Osteocyte (in vitro differentiated cells): ENCODE measurements at regions not wholly inside any gene's neighbourhood (a gene's known extent, or its start where the extent isn't known, plus 50 kb on each side); places are given as distances from the start of the nearest gene placed in this dataset.
A peak's percentile ranks its signal among the peaks of the same experiment; 100 is the strongest.

Experiments used
- DNase-seq: peaks from one replicate; pipeline ENCODE4 v3.0.0; 2021; ENCODE audit warnings: mixed read lengths; ENCODE audit not compliant: unreplicated experiment; ENCODE audit errors: extremely low spot score
- H3K27ac Mint-ChIP-seq: one replicate; pipeline ENCODE4 v1.8.0; 2021; ENCODE audit warnings: mild to moderate bottlenecking, mixed read lengths; ENCODE audit not compliant: unreplicated experiment
- H3K27me3 Mint-ChIP-seq: one replicate; pipeline ENCODE4 v1.8.0; 2021; ENCODE audit warnings: mixed read lengths; ENCODE audit not compliant: unreplicated experiment
- H3K36me3 Mint-ChIP-seq: one replicate; pipeline ENCODE4 v1.8.0; 2021; ENCODE audit warnings: mixed read lengths; ENCODE audit not compliant: unreplicated experiment
- H3K4me1 Mint-ChIP-seq: one replicate; pipeline ENCODE4 v1.8.0; 2021; ENCODE audit warnings: mixed read lengths; ENCODE audit not compliant: unreplicated experiment
- H3K4me3 Mint-ChIP-seq: one replicate; pipeline ENCODE4 v1.8.0; 2021; ENCODE audit warnings: mild to moderate bottlenecking, moderate library complexity, mixed read lengths; ENCODE audit not compliant: unreplicated experiment
- H3K9me3 Mint-ChIP-seq: one replicate; pipeline ENCODE4 v1.8.0; 2021; ENCODE audit warnings: mixed read lengths; ENCODE audit not compliant: unreplicated experiment
- TF ChIP-seq, protein P1 (sequence below): fragments of 200-600 bp; sonication (generic); IDR thresholded peaks from 2 replicates; pipeline ENCODE4 v1.5.0; 2021; ENCODE audit warnings: antibody characterized with exemption, mild to moderate bottlenecking, moderate library complexity

DNA sequence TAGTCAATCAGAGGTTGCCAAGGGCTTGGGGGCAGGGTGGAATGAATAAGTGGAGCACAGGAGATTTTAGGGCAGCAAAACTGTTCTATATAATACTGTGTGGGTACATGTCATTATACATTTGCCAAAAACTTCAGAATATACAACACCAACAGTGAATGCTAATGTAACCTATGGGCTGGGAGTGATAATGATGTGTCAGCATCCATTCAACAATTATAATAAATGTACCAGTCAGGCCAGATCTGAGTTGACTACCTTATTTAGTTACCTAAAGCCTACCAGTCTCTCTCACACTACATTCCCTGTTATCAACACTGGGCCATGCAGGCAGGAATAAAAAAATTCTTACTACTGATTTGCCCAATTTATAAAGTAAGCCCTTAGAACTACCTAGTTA lies 884.5 kb downstream of the TLE1 start:
- H3K36me3 Mint-ChIP-seq, result no peaks in the 10 kb centered on the region
- H3K4me1 Mint-ChIP-seq, result peaks cover 8% of the 10 kb centered on the region
- H3K9me3 Mint-ChIP-seq, result no peaks in the 10 kb centered on the region
- DNase-seq, result no peak
- H3K27ac Mint-ChIP-seq, result no peak overlapping the region
- H3K27me3 Mint-ChIP-seq, result no peaks in the 10 kb centered on the region
- TF ChIP-seq, protein P1, sequence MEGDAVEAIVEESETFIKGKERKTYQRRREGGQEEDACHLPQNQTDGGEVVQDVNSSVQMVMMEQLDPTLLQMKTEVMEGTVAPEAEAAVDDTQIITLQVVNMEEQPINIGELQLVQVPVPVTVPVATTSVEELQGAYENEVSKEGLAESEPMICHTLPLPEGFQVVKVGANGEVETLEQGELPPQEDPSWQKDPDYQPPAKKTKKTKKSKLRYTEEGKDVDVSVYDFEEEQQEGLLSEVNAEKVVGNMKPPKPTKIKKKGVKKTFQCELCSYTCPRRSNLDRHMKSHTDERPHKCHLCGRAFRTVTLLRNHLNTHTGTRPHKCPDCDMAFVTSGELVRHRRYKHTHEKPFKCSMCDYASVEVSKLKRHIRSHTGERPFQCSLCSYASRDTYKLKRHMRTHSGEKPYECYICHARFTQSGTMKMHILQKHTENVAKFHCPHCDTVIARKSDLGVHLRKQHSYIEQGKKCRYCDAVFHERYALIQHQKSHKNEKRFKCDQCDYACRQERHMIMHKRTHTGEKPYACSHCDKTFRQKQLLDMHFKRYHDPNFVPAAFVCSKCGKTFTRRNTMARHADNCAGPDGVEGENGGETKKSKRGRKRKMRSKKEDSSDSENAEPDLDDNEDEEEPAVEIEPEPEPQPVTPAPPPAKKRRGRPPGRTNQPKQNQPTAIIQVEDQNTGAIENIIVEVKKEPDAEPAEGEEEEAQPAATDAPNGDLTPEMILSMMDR, result no peak
- no peak overlapping the region for H3K4me3 Mint-ChIP-seq

DNA sequence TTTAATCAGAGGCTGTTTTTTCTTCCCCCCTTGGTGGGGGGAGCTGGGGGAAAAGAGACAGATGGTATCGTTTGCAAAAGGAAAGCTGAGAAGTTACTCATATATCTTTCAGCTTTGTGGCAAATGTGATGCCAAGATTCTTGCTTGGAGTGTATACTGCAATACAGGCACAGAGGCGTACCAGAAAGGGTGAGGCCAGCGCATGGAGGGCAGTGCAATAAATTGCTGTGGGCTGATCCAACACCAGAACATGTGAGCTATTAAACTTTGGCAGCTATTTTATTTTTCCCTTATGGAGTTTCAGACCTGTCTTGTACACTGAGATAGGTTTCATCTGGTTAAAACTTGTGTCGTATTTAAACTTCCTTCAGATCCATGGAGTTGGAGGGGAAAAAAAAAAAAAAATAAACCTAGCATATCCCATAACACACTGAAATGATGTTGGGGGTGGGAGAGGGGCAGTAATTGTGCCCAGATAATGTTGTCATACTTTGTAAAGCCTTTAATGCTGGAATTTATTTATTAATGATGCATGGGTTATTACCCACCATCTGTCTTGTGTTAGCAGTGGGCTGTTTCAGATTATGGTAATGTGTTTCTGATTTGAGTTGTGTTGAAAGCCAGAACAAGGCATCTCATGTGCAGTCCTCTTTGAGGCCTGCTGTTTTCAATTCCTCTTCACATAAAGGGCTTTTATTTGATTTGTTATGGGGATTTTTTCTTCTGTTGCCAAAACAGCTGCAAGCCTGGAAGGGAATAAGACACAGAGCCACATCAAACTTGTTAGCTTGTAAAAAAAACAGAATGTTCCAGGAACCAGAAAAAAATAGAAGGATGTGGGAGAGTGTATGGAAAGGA lies 891.3 kb downstream of the TLE1 start:
- DNase-seq, result no peak
- Mint-ChIP-seq H3K4me1 (peaks cover 39% of the 10 kb centered on the region), H3K27ac (peak overlapping the region; percentile 81), H3K4me3 (no peak overlapping the region), H3K27me3 (no peaks in the 10 kb centered on the region), H3K9me3 (no peaks in the 10 kb centered on the region), H3K36me3 (no peaks in the 10 kb centered on the region)
- TF ChIP-seq, protein P1, result no peak

DNA sequence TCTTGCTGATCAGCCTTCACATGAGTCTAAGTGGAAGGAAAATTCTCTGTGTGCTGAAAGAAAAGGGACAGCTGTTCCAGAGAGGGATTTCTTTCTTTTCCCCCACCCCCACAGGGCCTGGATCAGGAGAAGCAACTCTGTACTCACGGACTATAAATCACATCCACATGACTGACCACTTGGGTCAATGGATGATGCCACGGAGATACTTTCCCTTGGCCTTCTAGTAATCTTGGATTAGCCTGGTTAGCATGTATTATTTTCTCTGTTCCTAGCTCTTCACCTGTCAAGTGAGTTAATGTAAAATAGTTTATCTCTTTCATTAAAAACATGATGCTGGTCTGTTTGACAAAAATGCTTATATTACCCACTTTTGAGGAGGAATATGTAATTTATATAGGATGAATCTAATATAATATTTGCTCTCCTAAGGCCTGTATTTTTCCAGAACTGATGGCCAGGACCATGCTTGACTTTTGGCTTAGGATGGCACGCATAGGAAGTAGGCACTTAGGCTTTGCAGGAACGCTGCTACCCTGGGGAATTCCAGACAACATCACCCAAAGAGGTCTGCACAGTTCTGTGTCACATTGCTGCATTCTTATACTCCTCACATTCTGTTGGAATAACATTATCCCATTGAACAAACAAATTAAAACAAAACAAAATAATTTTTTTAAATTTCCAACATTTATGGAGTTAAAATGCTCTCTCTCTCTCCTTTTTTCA lies 892.1 kb downstream of the TLE1 start:
- Mint-ChIP-seq H3K27ac (peak overlapping the region; percentile 81), H3K36me3 (no peaks in the 10 kb centered on the region), H3K9me3 (no peaks in the 10 kb centered on the region), H3K4me3 (no peak overlapping the region), H3K27me3 (no peaks in the 10 kb centered on the region), H3K4me1 (peaks cover 40% of the 10 kb centered on the region)
- no peak for DNase-seq
- TF ChIP-seq, protein P1, result no peak

DNA sequence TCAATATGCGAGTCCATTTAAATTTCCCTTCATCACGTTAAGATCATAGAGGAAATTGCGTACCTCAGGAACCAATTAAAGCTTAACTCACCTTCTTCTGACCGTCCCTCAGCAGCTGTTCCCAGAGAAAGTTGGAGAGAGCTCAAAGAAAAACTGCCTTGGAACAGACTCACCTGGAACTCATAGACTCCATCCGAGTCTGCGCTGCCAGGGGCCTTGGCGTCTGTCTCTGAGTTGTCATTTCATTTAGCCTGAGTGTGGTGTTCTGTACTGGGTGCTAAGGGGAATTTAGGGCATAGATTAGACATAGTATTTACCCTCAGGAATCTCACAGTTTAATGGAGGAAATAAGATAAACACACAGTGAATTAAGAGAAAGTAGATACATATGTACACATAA lies 892.7 kb downstream of the TLE1 start:
- H3K36me3 Mint-ChIP-seq, result no peaks in the 10 kb centered on the region
- TF ChIP-seq, protein P1, result no peak
- no peak overlapping the region for H3K4me3 Mint-ChIP-seq
- no peak for DNase-seq
- peaks cover 43% of the 10 kb centered on the region for H3K4me1 Mint-ChIP-seq
- no peaks in the 10 kb centered on the region for H3K9me3 Mint-ChIP-seq
- peak overlapping the region; percentile 81 for H3K27ac Mint-ChIP-seq
- H3K27me3 Mint-ChIP-seq, result no peaks in the 10 kb centered on the region

DNA sequence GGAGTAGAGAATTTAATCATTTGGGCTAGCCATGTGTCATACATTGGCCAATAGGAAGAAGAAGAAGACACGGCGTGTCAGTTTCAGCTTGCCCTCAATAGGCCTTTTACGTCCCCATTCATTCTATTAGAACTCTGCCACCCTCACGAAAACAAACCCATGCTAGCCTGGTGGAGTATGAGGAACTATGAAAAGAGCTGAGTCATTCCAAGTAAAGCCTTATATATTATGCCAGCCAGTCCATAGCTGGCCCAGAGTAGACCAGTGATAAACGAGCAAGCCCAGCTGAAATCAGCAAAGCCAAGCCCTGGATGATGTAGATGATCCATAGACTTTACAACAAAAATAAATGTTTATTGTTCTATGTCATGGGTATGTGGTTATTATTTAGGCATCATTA lies 895.1 kb downstream of the TLE1 start:
- H3K4me1 Mint-ChIP-seq, result peaks cover 35% of the 10 kb centered on the region
- H3K4me3 Mint-ChIP-seq, result no peak overlapping the region
- H3K27me3 Mint-ChIP-seq, result no peaks in the 10 kb centered on the region
- TF ChIP-seq, protein P1, result no peak
- H3K36me3 Mint-ChIP-seq, result no peaks in the 10 kb centered on the region
- H3K27ac Mint-ChIP-seq, result no peak overlapping the region
- H3K9me3 Mint-ChIP-seq, result no peaks in the 10 kb centered on the region
- DNase-seq, result no peak
